Medulla oblongata (tissue), 1 donor: ENCODE measurements at regions not wholly inside any gene's neighbourhood (a gene's known extent, or its start where the extent isn't known, plus 50 kb on each side); places are given as distances from the start of the nearest gene placed in this dataset.

ENCODE experiments used
- DNase-seq: peaks from one replicate; pipeline ENCODE4 v3.0.0-alpha.2; 2015; ENCODE audit errors: extremely low spot score

DNA sequence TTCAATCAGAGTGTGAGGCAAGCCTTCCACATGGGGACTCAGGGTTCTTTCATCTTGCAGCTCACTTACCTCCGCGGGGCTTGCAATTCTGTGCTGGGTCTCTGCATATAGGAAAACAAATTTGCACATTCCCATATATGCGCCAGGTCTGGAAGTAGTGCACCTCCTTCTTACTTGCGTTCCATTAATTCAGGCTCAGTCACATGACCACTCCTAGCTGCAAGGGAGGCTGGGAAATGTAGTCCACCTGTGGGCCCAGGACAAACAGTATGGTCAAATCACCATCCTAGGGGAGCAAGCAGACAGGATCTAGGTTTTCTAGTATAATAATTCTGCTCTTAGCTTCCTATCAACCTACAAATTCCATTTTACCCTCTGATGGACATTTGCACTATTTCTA, 160.4 kb downstream of the AACS start:
- no peak for DNase-seq

DNA sequence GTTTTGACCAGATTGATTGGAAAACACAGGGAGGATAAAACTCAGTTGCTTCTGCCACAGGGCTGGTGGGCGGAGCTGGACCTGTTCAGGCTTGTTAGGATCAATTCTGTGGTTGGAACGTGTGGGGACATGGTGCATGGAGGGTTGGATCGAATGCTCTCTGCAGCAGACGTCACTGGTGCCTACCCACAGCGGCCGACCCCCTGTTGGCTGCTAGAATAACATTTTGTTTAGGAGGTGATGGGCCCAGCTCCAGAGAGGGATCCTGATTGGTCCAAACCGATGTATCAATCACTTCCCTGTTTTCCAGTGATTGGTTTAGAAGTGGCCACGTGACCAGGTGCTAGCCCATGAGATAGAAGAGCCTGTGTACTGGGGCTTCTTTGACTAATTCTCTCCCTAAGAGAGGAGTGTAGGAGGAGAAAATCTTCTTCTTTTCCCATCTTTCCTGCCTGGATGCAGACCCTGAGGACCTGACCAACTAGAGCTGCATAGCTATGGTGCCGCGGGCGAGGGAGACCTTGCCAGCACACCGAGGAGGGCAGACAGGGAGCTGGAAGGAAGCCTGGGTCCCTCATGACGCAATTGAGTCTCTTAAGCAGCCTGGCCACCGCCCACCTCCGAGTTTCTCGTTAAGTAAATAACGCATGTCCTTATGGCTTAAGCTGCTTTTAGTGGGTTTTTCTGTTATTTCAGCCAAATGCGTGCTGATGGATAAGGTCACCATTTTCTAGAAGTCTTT, 163.5 kb downstream of the AACS start:
- DNase-seq, result no peak

DNA sequence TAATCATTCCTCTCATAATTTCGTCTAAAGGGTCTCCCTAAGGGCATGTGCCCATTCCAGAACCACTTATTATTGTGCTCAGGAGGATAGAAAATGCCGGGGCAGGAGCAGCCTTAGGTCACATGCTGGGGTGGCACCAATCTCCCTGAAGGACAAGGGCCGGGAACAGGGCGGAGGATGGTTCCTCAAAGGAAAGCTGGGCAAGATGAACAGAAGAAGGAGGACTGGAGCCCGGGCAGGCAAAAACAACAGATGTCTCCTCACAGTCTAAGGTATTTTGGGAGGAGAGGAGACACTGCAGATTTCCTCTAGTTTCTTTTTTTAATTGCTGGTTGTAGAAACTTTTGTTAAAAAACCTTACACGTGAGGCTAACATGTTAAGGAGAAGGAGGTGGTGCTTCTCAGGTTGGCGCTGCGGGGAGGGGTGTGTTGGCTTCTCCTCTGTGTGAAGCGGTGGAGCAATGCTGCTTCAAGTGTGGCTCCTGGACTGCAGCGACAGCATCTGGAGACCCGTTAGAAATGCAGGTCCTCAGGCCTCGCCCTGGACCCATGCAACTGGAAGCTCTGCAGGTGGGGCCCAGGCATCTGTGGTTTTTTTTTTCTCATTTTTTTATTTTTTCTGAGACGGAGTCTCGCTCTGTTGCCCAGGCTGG, 164.8 kb downstream of the AACS start:
- no peak for DNase-seq

DNA sequence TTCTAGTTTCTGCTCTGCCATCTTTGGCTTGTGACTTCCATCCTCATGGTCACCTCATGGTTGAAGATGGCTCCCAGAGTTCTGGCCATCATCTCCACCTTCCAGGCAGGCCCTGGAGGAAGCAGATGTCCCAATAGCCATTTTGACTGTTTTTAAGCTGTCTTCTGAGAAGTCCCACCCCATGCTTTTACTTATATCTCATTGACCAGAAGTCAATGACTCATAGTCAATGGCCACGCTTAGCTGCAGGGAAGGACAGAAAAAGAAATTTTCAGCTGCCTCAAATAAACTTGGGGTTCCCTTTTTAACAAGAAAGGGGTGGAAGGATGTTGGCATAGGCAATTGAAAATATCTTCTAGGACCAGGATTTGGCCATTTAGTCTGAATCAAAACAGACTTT, 168.1 kb downstream of the AACS start:
- DNase-seq, result no peak

DNA sequence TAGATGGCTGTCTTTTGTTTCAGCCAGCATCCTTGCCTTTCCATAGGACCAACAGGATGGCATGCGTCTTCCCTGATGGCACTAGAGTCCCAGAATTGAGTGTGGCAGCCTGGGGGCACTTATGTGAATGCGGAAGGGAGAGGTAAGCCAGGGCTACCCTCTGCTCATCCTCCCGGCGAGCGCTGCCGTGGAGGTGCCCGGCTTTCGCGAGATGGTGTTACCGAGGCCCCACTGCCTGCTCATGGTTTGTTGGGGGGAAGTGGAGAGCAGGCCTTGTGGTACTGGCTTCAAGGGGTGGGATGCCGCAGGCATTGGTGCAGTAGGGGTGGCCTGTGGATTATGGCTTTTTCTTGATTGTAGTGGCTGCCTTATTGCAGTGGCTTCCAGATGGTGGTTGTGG, 174.3 kb downstream of the AACS start:
- DNase-seq, result no peak

DNA sequence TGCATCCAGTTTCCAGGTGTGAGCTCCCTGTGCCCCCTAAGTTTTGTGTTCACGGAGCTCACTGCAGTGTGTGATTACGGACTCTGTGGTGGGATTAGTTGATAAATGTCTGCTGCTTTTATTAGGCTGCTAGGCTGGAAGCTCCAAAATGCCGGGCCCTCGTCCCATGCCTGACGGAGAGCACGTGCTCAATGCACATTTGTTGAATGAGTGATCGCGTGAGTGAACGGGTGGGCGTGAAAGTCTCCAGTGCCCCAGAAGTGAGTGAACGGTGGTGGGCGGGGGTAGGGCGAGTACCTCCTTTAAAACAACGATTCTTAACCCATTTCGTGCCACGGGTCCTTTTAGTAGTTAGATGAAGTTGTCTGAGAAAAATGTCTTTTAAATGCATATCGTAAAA, 175.5 kb downstream of the AACS start:
- DNase-seq, result no peak

DNA sequence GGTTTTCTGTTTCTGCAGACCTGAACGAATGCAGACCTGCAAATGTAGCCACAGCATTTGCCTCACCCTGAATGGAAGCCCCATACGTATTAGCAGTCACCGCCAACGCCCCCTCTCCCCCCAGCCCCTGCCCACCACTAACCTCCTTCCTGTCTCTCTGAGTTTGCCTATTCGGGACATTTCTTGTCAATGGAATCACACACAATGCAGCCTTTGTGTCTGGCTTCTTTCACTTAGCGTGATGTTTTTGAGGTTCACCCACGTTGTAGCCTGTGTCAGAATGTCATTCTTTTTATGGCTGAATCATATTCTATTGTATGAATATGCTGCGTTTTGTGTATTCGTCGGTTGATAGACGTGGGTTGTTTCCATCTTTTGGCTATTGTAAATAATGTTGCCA, 178.6 kb downstream of the AACS start:
- no peak for DNase-seq

DNA sequence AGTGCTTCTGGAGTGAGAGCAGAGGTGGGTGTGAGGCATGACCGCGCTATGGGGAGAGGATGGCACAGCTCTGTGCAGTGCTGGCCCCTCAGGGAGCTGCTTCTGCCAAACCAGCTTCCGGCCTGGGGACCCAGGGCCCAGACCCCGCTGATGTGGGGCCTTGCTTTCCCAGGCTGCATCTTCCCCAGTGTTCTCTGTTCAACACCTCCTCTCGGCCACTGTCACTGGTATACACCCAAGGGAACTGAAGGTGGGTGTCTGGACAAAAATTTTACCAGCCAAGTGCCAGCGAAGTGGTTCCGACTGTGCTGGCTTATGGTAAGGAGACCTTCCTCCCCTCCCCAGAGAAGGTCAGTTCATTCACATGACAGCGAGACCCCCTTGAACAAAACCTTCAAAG, 179.1 kb downstream of the AACS start:
- no peak for DNase-seq

DNA sequence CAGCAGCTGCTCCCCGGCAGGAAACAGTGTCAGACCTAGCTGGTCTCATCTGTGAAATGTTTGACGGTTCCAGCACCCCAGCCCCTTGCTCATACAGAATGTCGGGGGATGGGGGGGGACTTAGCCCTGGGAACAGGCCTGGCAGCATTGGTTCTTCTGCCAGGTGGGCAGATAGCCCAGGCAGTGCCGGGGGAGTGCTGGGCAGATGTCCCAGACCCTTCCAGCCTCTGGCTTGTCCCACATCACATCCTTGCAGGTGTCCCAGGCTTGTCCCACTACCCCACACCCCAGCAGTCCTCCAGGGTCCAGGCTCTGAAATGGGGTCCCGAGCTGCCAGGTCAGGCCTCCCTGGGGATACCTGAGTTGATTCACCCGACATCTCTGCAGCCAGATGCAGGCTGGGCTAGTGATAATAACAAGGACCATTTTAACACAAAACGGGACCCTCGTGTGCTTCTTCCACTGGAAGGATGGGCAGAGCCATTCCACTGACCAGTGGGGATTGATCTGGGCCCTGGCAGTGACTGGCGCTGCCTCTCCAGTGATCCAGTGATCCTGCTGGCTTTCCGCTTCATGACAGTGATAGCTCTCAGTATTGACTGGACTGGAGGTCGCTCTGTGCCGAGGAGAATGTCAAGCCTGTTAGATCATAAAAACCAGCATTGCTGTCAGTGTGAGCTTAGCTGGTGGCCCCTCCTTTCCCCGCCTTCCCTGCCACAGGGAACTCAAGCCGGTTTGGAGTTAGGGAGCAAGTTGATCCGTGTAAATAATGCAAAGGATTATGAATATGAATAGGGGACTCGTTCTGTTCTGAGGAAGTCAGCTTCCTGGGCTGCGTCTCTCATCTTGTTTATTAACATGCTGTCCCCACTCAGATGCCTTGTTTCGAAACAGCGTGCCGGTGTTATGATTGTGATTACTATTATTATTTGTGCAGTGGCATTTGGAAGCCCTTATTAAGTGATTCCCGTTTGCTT, 180.6 kb downstream of the AACS start:
- DNase-seq, result no peak

DNA sequence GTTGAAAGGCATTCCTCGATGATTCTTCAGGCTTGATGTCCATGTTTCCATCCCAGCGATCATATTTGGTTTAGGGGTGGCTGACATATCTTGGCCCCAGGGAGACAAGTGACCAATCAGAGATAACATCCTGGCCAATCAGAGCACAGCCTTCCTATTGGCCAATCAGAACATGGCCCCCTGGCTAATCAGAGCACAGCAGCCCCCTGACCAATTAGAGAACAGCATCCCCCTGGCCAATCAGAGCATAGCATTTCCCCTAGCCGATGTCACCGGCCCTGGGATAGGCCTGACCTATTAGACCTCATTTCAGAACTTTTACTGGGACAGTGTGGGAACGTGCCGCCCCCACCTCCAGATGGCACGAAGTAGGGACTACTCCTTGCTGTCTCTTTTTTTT, 182.2 kb downstream of the AACS start:
- DNase-seq, result no peak

DNA sequence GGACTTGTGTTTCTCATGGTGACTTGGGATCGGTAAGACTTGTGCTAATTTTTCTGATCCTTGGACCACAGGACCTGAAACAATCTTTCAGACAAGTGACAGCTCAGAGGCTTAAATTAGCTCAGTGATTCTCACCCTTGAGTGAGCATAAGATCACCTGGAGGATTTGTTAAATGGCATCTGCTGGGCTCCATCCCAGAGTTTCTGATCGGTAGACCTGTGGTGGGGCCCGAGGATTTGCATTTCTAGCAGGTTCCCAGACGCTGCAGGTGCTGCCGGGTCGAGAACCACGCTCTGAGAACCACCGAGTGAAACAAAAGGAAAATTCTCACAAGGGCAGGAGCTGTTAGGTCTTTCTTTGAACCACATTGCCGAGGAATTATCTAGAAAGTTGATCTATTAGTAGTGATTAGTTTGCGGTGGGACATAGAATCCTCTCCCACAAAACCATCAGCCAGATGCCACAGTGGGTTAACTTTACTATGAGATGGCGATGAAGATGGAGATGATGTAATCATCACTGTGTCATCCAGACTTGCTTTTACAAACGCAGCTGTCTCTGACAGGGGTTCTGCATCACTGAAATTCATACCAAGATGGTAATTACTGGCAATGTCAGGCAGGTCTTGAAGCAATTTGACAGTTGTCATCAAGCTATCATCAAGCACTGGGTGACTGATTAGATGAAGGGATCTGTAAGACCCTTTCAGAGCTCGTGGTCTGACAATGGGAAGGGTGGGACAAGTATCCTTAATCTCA, 184.0 kb downstream of the AACS start:
- DNase-seq, result no peak

DNA sequence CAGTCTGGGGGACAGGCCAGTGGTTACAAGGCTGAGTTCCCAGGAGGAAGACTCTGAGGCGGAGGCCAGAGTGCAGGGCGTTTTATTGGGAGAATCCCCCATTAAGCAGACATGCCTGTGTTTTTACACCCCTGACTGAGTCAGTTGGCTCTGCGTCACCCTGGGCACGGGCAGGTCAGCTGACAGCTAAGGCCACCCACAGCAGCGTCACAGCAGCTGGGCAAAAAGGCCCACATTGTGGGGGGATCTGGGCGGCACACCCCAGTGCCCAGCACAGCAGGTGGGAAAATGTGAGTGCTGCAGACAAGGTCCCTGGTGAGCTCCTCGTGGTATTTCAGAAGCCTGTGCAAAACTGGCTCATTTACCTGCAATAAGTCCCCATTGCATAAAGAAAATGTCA, 184.7 kb downstream of the AACS start:
- DNase-seq, result no peak

DNA sequence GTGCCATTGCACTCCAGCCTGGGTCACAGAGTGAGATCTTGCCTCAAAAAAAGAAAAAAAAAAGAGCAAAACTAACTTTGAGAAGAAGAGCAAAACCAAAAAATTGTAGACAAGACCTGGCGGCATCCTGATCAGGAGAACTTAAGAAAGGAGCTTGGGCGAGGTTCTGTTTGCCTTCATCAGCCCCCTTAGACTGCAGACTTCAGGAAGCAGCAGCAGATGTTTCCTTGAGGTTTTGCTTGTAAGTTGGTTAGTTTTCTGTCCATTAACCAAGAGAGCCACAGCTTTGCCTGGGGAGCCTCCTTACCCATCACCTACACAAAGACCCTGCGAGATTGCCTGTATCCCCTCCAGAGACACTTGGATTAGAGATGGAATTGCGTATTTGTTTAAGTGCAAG, 189.0 kb downstream of the AACS start:
- no peak for DNase-seq

DNA sequence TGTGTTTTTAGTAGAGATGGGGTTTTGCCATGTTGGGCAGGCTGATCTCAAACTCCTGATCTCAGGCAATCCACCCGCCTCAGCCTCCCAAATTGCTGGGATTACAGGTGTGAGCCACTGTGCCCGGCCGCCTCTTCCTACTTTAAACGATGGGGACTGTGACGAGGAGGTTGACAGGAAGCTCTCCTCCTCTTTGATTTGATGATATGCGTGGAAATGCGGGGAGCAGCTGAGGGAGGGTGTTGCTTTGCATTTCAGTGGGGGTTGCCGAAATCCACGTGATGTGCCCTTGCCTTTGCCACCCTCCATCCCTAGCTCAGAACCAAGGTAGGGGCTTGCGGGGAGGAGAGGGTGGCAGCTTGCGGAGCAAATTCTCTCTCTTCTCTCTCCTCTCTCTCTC, 189.6 kb downstream of the AACS start:
- DNase-seq, result no peak

DNA sequence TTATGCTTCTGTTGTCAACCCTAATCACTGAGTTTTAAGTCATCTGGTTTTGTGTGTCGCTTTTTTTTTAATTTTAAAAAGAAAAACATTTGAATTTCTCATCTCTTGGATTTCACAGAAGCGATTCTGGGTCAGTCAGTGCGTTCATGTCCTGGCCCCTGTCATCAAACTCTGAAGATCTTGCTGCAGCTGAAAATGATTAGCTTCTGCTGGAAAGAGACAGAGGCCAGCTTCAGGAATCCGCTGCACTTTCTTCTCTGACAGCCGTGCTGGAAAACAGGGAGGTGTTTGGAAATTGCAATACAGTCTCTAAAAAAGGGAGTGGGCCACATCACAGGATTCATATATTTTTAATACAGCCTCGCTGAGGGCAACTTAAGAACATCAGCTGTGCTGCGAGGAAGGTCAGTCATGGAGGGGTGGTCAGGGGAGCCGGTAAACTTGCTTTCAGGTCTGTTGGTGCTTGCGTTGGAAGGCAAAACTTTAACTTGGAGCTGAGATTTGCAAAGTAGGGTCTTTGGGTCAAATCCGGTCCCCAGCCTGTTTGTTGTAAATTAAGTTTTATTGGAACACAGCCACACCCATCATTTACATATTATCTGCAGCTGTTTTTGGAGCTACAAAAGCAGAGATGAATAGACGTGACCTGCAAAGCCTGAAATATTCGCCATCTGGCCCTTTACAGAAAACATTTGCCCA, 190.8 kb downstream of the AACS start:
- DNase-seq, result no peak

DNA sequence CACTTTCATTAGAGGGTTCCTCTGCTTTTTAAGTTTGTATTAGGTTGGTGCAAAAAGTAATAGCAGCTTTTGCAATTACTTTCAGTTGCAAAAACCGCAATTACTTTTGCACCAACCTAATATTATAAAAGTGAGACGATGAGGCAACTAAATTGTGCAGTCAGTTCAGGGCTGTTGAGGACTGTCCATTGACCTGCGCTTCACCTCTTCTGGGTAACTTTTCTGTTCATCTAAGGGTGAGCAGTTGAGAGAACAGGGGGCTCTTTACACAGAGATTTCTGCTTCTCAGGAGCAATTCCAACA, 191.3 kb downstream of the AACS start:
- no peak for DNase-seq

DNA sequence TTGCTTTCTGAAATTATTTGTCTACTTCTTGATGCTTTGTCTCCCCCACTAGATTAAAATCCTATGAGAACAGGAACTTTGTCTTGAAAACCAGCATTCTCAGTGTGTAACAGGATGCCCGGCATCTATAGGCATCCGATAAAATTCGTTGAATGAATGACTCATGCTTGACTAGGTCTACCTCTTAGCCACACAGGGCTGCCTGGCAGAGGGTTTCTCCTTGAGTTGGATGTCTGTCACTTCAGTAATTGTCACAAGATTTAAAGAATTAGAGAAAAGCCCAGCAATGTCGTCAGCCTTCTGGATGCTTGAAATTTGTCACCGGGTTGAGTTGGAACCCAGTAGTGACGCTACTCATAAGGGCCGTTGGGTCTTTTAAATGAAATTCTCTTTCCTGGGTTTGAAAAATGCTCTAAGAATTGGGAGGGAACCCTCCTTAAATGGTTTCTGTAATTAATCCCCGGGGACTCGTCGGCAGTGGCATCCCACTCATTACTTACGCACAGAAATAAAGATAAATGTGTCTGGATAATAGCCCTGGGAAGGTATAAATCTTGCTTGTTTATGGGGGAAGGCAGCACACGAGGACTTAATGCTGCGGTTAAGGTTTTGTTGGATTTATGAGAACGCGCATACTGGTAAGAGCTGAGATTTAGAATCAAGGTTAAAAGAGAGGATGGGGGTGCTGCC, 194.1 kb downstream of the AACS start:
- DNase-seq, result no peak

DNA sequence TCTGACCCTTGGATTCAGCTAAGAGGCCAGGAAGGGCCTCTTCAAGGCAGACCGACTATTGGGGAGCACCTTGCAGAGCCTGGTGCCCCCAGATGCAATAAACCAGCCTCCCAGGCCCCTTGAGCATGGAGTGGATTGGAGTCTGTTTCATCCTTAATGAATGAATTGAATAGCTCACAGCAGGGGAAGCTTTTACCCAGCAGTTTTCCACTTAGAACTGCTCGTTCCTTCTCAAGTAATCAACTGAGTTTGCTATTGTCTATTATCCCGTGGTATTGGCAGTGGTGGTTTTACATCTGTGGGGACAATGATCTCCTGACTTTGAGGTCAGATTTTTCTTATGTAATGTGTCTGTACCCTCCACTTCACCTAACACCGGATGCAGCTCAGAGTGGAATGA, 197.6 kb downstream of the AACS start:
- DNase-seq, result no peak

DNA sequence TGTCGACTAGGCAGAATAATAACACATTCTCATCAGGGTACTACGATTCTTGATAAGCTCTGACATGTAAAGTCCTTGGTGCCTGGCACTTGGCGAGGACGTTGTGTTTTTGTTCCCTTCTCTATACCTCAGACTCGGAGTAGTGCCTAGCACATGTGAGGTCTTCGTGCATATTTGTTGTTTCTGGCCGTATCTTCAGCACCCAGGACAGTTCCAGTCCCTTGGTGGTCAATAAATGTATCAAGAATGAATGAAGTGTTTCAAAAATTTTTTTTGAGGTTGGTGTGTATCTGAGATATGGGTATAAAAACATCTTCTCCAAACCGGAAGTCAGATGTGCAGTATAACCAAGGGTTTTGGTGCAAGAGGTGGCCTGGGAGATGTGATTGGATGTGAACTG, 198.2 kb downstream of the AACS start:
- DNase-seq, result no peak

DNA sequence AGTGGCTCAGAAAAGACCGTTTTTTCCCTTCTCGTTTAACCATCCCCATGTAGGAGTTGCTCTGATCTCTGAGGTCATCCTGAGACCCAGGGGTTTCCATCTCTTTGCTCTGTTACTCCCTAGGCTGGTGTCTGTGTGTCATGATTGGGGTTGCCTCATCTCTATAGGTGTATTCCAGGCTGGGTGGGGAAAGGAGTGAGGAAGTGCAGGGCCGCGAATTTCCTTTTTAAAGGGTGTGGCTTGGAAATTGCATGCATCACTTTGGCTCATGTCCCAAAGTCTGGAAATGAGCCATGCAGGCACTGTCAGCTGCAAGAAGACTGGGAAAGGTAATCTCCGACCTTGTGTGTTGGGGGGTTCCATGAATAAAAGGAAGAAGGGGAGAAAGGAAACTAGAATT, 201.9 kb downstream of the AACS start:
- no peak for DNase-seq

DNA sequence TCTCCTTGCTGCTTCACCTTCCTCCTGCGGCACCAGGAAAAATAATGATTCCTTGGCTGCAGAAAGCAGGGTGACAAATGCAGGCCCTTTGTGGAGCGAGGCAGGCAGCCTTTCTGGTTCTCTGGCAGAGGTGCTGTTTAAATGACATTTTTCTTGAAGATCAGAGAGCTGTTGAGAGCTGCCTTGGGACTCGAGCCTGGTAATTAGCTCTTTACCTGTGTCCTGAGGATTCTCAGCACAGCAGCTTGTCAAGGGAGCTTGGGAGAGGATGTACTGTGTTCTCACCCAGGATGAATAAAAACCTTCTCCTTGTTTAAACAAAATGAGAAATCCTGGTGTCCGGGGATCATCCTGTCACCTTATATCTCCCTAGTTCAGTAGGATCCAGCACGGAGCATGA, 204.0 kb downstream of the AACS start:
- no peak for DNase-seq
